GM12892 (cell line): ENCODE measurements at regions not wholly inside any gene's neighbourhood (a gene's known extent, or its start where the extent isn't known, plus 50 kb on each side); places are given as distances from the start of the nearest gene placed in this dataset.

Experiments
- POLR2A ChIP-seq: IDR thresholded peaks from 2 replicates; pipeline ENCODE4 v1.6.1; 2011; ENCODE audit warnings: low read depth, low read length, control low read depth
- POLR2AphosphoS5 ChIP-seq: IDR thresholded peaks from 2 replicates; pipeline ENCODE4 v1.6.1; 2011; ENCODE audit warnings: low read depth, low read length, control low read depth
- TAF1 ChIP-seq: IDR thresholded peaks from 2 replicates; pipeline ENCODE4 v1.6.1; 2011; ENCODE audit warnings: low read depth, mild to moderate bottlenecking, control low read depth, low read length, borderline replicate concordance

DNA sequence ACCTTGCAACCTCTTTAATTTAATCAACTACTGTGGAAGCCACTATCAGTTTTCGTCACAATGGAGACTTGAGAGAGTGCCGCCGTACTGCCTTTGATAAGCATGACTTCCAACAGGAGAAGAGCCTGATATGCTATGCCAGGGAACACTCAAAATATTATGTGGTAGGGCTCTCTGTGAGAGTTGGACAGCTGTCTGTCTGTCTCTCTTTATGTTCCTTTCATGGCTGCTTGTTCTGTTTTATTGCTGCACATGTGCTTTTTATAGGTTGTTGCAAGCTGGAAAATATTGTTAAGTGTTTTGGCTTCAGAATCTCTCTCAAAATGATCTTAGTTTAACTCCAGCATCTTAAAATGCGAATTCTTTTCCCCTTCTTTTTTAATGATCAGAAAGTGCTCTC, 249.4 kb upstream of the RARB start:
- TF ChIP-seq TAF1 (no peak), POLR2A (no peak), POLR2AphosphoS5 (no peak)
